ENCODE measurements at regions not wholly inside any gene's neighbourhood (a gene's known extent, or its start where the extent isn't known, plus 50 kb on each side); places are given as distances from the start of the nearest gene placed in this dataset.

GRCh38 chr15:53160092-53160704 is 370.1 kb upstream of the ONECUT1 start:
- no peaks in the 10 kb centered on the region for H3K4me1 ChIP-seq (ENCODE audit: insufficient read depth, low read length)
- Mint-ChIP-seq H3K4me3 (no peak overlapping the region), H3K27me3 (ENCODE audit: low read depth) (no peaks in the 10 kb centered on the region), H3K9me3 (no peaks in the 10 kb centered on the region), H3K27ac (no peak overlapping the region), H3K36me3 (ENCODE audit: insufficient read depth in 1 of 3, low read depth in 3 of 3) (no peaks in the 10 kb centered on the region), H3K4me1 (peaks cover 6 to 8% of the 10 kb centered on the region in 2 experiments; a peak in 3 of 4 replicates)
- H4K8ac ChIP-seq (replicated peaks; ENCODE audit: insufficient read length, low read depth, low read length) = no peak overlapping the region
- no peak overlapping the region for H2BK12ac ChIP-seq (ENCODE audit: insufficient read length, low read depth, low read length)
- no peak overlapping the region for H3K4ac ChIP-seq (ENCODE audit: low read depth, low read length)
- WGBS (ENCODE audit: extremely low coverage, insufficient read length, low lambda C conversion rate) = no CpG with 5 or more reads among the region's 3 CpGs
- no peak overlapping the region for H4K5ac ChIP-seq (ENCODE audit: insufficient read length, low read depth, low read length)
- no peaks in the 10 kb centered on the region for H3K9me3 ChIP-seq (ENCODE audit: control insufficient read depth, low read depth, low read length)
- no peak overlapping the region for H2AFZ ChIP-seq (ENCODE audit: low read length)
- H2BK15ac ChIP-seq (ENCODE audit: low read depth, low read length) = no peak overlapping the region
- H3K23ac ChIP-seq (ENCODE audit: insufficient read length, low read depth, low read length) = no peak overlapping the region
- H4K20me1 ChIP-seq (ENCODE audit: control insufficient read depth, insufficient read depth, insufficient read length) = no peaks in the 10 kb centered on the region
- no peak overlapping the region for H3K9ac ChIP-seq (ENCODE audit: extremely low read depth, insufficient read length, low read length)
- H3K4me2 ChIP-seq (ENCODE audit: insufficient read depth, insufficient read length, low read length) = no peak overlapping the region
- H2AK5ac ChIP-seq (ENCODE audit: insufficient read length, low read length) = no peak overlapping the region
- no peak overlapping the region for H2BK20ac ChIP-seq (ENCODE audit: low read depth, low read length, poor library complexity, severe bottlenecking)
- H3T11ph ChIP-seq (ENCODE audit: low read length) = no peak overlapping the region
- no peak overlapping the region for H3K14ac ChIP-seq (ENCODE audit: insufficient read depth, low read length)
- no peak overlapping the region for H3K56ac ChIP-seq (ENCODE audit: insufficient read length, low read depth, low read length)
- H3K27ac ChIP-seq (ENCODE audit: insufficient read length, low read depth, low read length) = no peak overlapping the region
- no peak for TF ChIP-seq CTCF (conservative IDR thresholded peaks at IDR 0.05)
- no peak overlapping the region for H2BK120ac ChIP-seq (ENCODE audit: low read depth, low read length, poor library complexity, severe bottlenecking)
- no peaks in the 10 kb centered on the region for H3K79me1 ChIP-seq (ENCODE audit: insufficient read depth, low read depth, low read length, poor library complexity, severe bottlenecking)
- no peaks in the 10 kb centered on the region for H3K79me2 ChIP-seq (ENCODE audit: insufficient read depth, low read length)
- no peaks in the 10 kb centered on the region for H3K23me2 ChIP-seq (ENCODE audit: insufficient read length, low read depth, low read length, poor library complexity, severe bottlenecking)
- no peak for DNase-seq
- no peak overlapping the region for H4K91ac ChIP-seq (ENCODE audit: insufficient read length, low read depth, low read length)
- H3K18ac ChIP-seq (ENCODE audit: insufficient read length, low read depth, low read length) = no peak overlapping the region
- H3K27me3 ChIP-seq (ENCODE audit: insufficient read depth, low read length) = no peaks in the 10 kb centered on the region
- H2BK5ac ChIP-seq (ENCODE audit: insufficient read length, low read length) = no peak overlapping the region
